BE2C (cell line): ENCODE measurements at regions not wholly inside any gene's neighbourhood (a gene's known extent, or its start where the extent isn't known, plus 50 kb on each side); places are given as distances from the start of the nearest gene placed in this dataset.

Source experiments
- DNase-seq: peaks from one replicate; pipeline ENCODE4 v3.0.0-alpha.2; 2020
- H3K27me3 ChIP-seq: fragments of 250-450 bp; sonication (Bioruptor Pico); 2 replicates; pipeline ENCODE4 v1.5.1; 2020; ENCODE audit warnings: mild to moderate bottlenecking
- H3K36me3 ChIP-seq: fragments of 250-450 bp; sonication (Bioruptor Pico); 2 replicates; pipeline ENCODE4 v1.5.1; 2020; ENCODE audit warnings: mild to moderate bottlenecking
- H3K4me1 ChIP-seq: fragments of 250-450 bp; sonication (Bioruptor Pico); 2 replicates; pipeline ENCODE4 v1.5.1; 2020
- H3K4me3 ChIP-seq: 2 replicates; pipeline ENCODE4 v1.5.1; 2011; ENCODE audit warnings: low read depth, low read length
- H3K9me3 ChIP-seq: fragments of 250-450 bp; sonication (Bioruptor Pico); 2 replicates; pipeline ENCODE4 v1.5.1; 2020
- CTCF ChIP-seq: IDR thresholded peaks from 2 replicates; pipeline ENCODE4 v1.5.1; 2012; ENCODE audit warnings: mild to moderate bottlenecking, low read depth, low read length

GRCh38 chr15:93852761-93853160 is 378.6 kb upstream of the MCTP2 start:
- Histone ChIP-seq H3K9me3 (no peaks in the 10 kb centered on the region), H3K36me3 (no peaks in the 10 kb centered on the region), H3K4me3 (no peak overlapping the region), H3K4me1 (no peaks in the 10 kb centered on the region; the same call in none of the 2 replicates), H3K27me3 (no peaks in the 10 kb centered on the region)
- no peak for TF ChIP-seq CTCF
- no peak for DNase-seq

GRCh38 chr15:93848490-93848889 is 382.9 kb upstream of the MCTP2 start:
- no peak for TF ChIP-seq CTCF
- Histone ChIP-seq H3K9me3 (no peaks in the 10 kb centered on the region), H3K4me1 (no peaks in the 10 kb centered on the region), H3K4me3 (no peak overlapping the region), H3K27me3 (no peaks in the 10 kb centered on the region), H3K36me3 (no peaks in the 10 kb centered on the region)
- DNase-seq, result no peak

GRCh38 chr15:93848076-93848475 is 383.3 kb upstream of the MCTP2 start:
- Histone ChIP-seq H3K36me3 (no peaks in the 10 kb centered on the region), H3K4me1 (no peaks in the 10 kb centered on the region), H3K4me3 (no peak overlapping the region), H3K27me3 (no peaks in the 10 kb centered on the region), H3K9me3 (no peaks in the 10 kb centered on the region)
- TF ChIP-seq CTCF, result no peak
- no peak for DNase-seq

GRCh38 chr15:93846148-93846547 is 385.2 kb upstream of the MCTP2 start:
- Histone ChIP-seq H3K27me3 (no peaks in the 10 kb centered on the region), H3K4me3 (no peak overlapping the region), H3K9me3 (no peaks in the 10 kb centered on the region), H3K36me3 (no peaks in the 10 kb centered on the region), H3K4me1 (no peaks in the 10 kb centered on the region)
- DNase-seq, result no peak
- no peak for TF ChIP-seq CTCF

- Histone ChIP-seq H3K9me3 (no peaks in the 10 kb centered on the region), H3K36me3 (no peaks in the 10 kb centered on the region), H3K4me1 (no peaks in the 10 kb centered on the region), H3K4me3 (no peak overlapping the region), H3K27me3 (no peaks in the 10 kb centered on the region)
- TF ChIP-seq CTCF, result no peak
- no peak for DNase-seq
Observed at GRCh38 chr15:93837450-93837849, 393.9 kb upstream of the MCTP2 start.

- H3K9me3 ChIP-seq, result no peaks in the 10 kb centered on the region
- H3K4me1 ChIP-seq, result no peaks in the 10 kb centered on the region; the same call in 1 of the 2 replicates
- no peak for TF ChIP-seq CTCF
- H3K4me3 ChIP-seq, result no peak overlapping the region
- H3K27me3 ChIP-seq, result no peaks in the 10 kb centered on the region
- DNase-seq, result peak; percentile 30
- no peaks in the 10 kb centered on the region for H3K36me3 ChIP-seq
Observed at GRCh38 chr15:93835344-93835743, 396.0 kb upstream of the MCTP2 start.
